ENCODE measurements at regions not wholly inside any gene's neighbourhood (a gene's known extent, or its start where the extent isn't known, plus 50 kb on each side); places are given as distances from the start of the nearest gene placed in this dataset.

DNA sequence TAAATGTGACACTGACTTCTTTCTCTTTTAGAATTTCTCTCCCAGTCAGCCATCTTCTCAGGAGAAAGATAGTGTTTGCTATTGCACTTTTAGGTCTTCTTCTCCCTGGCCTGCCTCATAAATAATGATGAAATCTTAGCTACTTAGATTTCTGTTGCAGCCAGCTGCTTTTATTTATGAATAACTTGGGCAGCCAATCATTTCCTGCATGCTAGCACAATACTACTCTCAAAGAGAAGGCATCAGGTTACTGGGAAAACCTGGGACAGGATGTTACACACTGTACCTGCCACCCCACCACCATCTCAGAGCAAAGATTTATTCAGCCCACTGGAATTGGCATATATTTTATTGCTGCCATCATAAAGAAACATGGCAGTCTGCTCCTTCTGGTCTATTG lies 266.6 kb downstream of the PRELID2 start (continued):
- TF ChIP-seq, protein P1, sequence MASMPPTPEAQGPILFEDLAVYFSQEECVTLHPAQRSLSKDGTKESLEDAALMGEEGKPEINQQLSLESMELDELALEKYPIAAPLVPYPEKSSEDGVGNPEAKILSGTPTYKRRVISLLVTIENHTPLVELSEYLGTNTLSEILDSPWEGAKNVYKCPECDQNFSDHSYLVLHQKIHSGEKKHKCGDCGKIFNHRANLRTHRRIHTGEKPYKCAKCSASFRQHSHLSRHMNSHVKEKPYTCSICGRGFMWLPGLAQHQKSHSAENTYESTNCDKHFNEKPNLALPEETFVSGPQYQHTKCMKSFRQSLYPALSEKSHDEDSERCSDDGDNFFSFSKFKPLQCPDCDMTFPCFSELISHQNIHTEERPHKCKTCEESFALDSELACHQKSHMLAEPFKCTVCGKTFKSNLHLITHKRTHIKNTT (CRISPR knock-in tag; IDR thresholded peaks at IDR 0.05) = no peak
- TF ChIP-seq ZNF841 (CRISPR knock-in tag; IDR thresholded peaks at IDR 0.05; ENCODE audit: borderline replicate concordance) = no peak
- TF ChIP-seq, protein P2, sequence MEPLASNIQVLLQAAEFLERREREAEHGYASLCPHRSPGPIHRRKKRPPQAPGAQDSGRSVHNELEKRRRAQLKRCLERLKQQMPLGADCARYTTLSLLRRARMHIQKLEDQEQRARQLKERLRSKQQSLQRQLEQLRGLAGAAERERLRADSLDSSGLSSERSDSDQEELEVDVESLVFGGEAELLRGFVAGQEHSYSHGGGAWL (CRISPR knock-in tag; IDR thresholded peaks at IDR 0.05) = no peak

DNA sequence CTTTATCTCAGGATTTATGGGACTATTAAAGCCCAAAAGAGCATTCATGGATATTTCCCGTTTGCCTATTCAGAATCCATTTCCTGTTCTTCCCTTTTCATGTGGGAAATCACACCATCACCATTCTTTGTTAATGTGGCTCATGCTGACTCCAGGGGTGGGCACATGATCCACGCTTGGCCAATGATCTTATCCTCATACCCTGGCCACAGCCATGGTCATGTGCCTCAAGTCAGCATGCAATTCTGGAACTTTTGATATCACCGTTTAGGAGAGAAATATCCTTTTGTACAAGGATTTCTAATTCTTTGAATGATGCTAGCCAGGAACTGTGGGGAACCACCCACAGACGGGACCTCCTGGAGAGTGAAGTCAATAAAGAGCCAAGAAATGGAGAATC lies 272.2 kb downstream of the PRELID2 start:
- Histone ChIP-seq H4K20me1 (ENCODE audit: insufficient read depth, low read length) (no peaks in the 10 kb centered on the region), H2AFZ (ENCODE audit: low read length) (no peak overlapping the region), H3K27me3 (ENCODE audit: control insufficient read depth in 1 of 2, insufficient read depth in 2 of 2, low read length in 2 of 2) (no peaks in the 10 kb centered on the region), H3K79me2 (ENCODE audit: insufficient read depth, low read length) (no peaks in the 10 kb centered on the region), H3K9me3 (ENCODE audit: low read length) (no peaks in the 10 kb centered on the region), H3K27ac (ENCODE audit: extremely low read length, insufficient read depth, low read length) (no peak overlapping the region), H3K4me1 (ENCODE audit: insufficient read depth, low read length) (no peaks in the 10 kb centered on the region), H3K4me3 (replicated peaks in 1 of 3; ENCODE audit: insufficient read depth in 1 of 3, low read depth in 2 of 3, low read length in 3 of 3) (no peak overlapping the region), H3K4me2 (ENCODE audit: low read depth, low read length) (no peak overlapping the region), H3K36me3 (replicated peaks in 1 of 2; ENCODE audit: control insufficient read depth in 1 of 2, insufficient read depth in 2 of 2, low read length in 2 of 2) (no peaks in the 10 kb centered on the region), H3K9ac (ENCODE audit: insufficient read depth, low read depth, low read length) (no peak overlapping the region)
- intact Hi-C loops (cut with micrococcal nuclease; ENCODE audit: unreplicated experiment) = no loop called here
- ChIA-PET CTCF (ENCODE audit: low intra/inter-chr PET ratio, low total read pairs) (no interaction called here), POLR2A (no interaction called here)
- ATAC-seq (no peak), DNase-seq (ENCODE audit: low spot score) (no peak), FAIRE-seq (no peak)
- in situ Hi-C loops (cut with HindIII; ENCODE audit: extremely low pct_ligation_motif_present, low pct_unique_long_range_greater_than_20kb) = no loop called here
- no TSS peak for BruUV-seq (replicated peaks)
- WGBS (ENCODE audit: low lambda C conversion rate) = 39% methylated on average over 4 of the region's 4 CpGs
- TF ChIP-seq ZNF160 (CRISPR knock-in tag; IDR thresholded peaks at IDR 0.05) (no peak), ZNF124 (CRISPR knock-in tag; IDR thresholded peaks at IDR 0.05) (no peak), MEIS2 (CRISPR knock-in tag; IDR thresholded peaks at IDR 0.05) (no peak), ZKSCAN1 (IDR thresholded peaks at IDR 0.05; ENCODE audit: low read length) (no peak), ZNF329 (CRISPR knock-in tag; IDR thresholded peaks at IDR 0.05; ENCODE audit: low read depth) (no peak), ZNF567 (CRISPR knock-in tag; IDR thresholded peaks at IDR 0.05; ENCODE audit: borderline replicate concordance) (no peak), MLLT10 (CRISPR knock-in tag; IDR thresholded peaks at IDR 0.05) (no peak), EZH2 (conservative IDR thresholded peaks at IDR 0.05; ENCODE audit: low read depth, low read length) (no peak), FOXJ3 (CRISPR knock-in tag; IDR thresholded peaks at IDR 0.05; ENCODE audit: borderline replicate concordance) (no peak), NFKBIZ (CRISPR knock-in tag; IDR thresholded peaks at IDR 0.05) (no peak)
- TF ChIP-seq, protein P3, sequence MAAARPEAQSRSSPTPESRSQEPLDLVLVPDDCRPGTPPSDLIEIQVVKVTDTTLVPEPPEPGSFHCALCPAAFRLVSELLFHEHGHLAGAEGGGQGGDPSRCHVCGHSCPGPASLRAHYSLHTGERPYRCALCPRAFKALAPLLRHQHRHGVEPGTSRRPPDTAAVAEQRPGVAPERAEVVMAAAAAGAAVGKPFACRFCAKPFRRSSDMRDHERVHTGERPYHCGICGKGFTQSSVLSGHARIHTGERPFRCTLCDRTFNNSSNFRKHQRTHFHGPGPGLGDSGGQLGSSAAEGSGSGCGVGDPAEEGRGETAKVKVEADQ (CRISPR knock-in tag; IDR thresholded peaks at IDR 0.05; ENCODE audit: borderline replicate concordance) = no peak
- TF ChIP-seq, protein P4, sequence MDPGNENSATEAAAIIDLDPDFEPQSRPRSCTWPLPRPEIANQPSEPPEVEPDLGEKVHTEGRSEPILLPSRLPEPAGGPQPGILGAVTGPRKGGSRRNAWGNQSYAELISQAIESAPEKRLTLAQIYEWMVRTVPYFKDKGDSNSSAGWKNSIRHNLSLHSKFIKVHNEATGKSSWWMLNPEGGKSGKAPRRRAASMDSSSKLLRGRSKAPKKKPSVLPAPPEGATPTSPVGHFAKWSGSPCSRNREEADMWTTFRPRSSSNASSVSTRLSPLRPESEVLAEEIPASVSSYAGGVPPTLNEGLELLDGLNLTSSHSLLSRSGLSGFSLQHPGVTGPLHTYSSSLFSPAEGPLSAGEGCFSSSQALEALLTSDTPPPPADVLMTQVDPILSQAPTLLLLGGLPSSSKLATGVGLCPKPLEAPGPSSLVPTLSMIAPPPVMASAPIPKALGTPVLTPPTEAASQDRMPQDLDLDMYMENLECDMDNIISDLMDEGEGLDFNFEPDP (CRISPR knock-in tag; conservative IDR thresholded peaks at IDR 0.05) = no peak
- TF ChIP-seq, protein P5, sequence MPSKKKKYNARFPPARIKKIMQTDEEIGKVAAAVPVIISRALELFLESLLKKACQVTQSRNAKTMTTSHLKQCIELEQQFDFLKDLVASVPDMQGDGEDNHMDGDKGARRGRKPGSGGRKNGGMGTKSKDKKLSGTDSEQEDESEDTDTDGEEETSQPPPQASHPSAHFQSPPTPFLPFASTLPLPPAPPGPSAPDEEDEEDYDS (CRISPR knock-in tag; IDR thresholded peaks at IDR 0.05) = no peak

Data from HepG2 (cell line).